Upper lobe of right lung (tissue), 1 donor: ENCODE measurements at regions not wholly inside any gene's neighbourhood (a gene's known extent, or its start where the extent isn't known, plus 50 kb on each side); places are given as distances from the start of the nearest gene placed in this dataset.
A peak's percentile ranks its signal among the peaks of the same experiment; 100 is the strongest.

Experiments used
- ATAC-seq: fragments of 200-7000 bp; cut with Tn5 transposase; one replicate; pipeline ENCODE4 v1.9.1; 2020; ENCODE audit warnings: mild to moderate bottlenecking, moderate library complexity
- DNase-seq: peaks from one replicate; pipeline ENCODE4 v3.0.0-alpha.2; 2020
- H3K27ac ChIP-seq: fragments of 200-600 bp; one replicate; pipeline ENCODE4 v1.8.0; 2022
- H3K27me3 ChIP-seq: fragments of 200-600 bp; one replicate; pipeline ENCODE4 v1.8.0; 2022; ENCODE audit warnings: mild to moderate bottlenecking
- H3K36me3 ChIP-seq: fragments of 200-600 bp; one replicate; pipeline ENCODE4 v1.8.0; 2022
- H3K4me1 ChIP-seq: fragments of 200-600 bp; one replicate; pipeline ENCODE4 v1.8.0; 2022
- H3K4me3 ChIP-seq: fragments of 200-600 bp; one replicate; pipeline ENCODE4 v1.8.0; 2022; ENCODE audit warnings: mild to moderate bottlenecking
- H3K9me3 ChIP-seq: fragments of 200-600 bp; one replicate; pipeline ENCODE4 v1.8.0; 2022
- CTCF ChIP-seq: fragments of 200-600 bp; IDR thresholded peaks from one replicate; pipeline ENCODE4 v1.8.0; 2022; ENCODE audit warnings: antibody characterized with exemption
- intact Hi-C: fragments of 100-400 bp; cut with DNase I; formaldehyde crosslinking; loops from one replicate; pipeline ENCODE4 v1.11.0; 2022
- donor health status: DM: no; HTN: yes; CAD: no; lungs with severe emphysema.

GRCh38 chr2:217113491-217113890 lies 253.6 kb upstream of the TNP1 start:
- Histone ChIP-seq H3K36me3 (no peaks in the 10 kb centered on the region), H3K27me3 (no peaks in the 10 kb centered on the region), H3K4me3 (no peak overlapping the region), H3K9me3 (no peaks in the 10 kb centered on the region), H3K27ac (no peak overlapping the region), H3K4me1 (no peaks in the 10 kb centered on the region)
- no peak for TF ChIP-seq CTCF
- no peak for DNase-seq
- ATAC-seq: no peak
- intact Hi-C loops: no loop called here

- no peak for TF ChIP-seq CTCF
- intact Hi-C loops: no loop called here
- DNase-seq (no peak), ATAC-seq (no peak)
- Histone ChIP-seq H3K27ac (no peak overlapping the region), H3K4me1 (no peaks in the 10 kb centered on the region), H3K27me3 (no peaks in the 10 kb centered on the region), H3K9me3 (no peaks in the 10 kb centered on the region), H3K36me3 (no peaks in the 10 kb centered on the region), H3K4me3 (no peak overlapping the region)
These were observed 250.7 kb upstream of the TNP1 start for GRCh38 chr2:217110550-217110949.

- intact Hi-C loops: no loop called here
- no peak for DNase-seq
- no peak overlapping the region for H3K4me3 ChIP-seq
- H3K4me1 ChIP-seq: no peaks in the 10 kb centered on the region
- no peaks in the 10 kb centered on the region for H3K36me3 ChIP-seq
- no peak for TF ChIP-seq CTCF
- no peak overlapping the region for H3K27ac ChIP-seq
- ATAC-seq: no peak
- H3K9me3 ChIP-seq: no peaks in the 10 kb centered on the region
- no peaks in the 10 kb centered on the region for H3K27me3 ChIP-seq
These were observed 248.7 kb upstream of the TNP1 start for GRCh38 chr2:217108575-217109027.

- no peak for TF ChIP-seq CTCF
- H3K36me3 ChIP-seq: no peaks in the 10 kb centered on the region
- no peak overlapping the region for H3K27ac ChIP-seq
- DNase-seq: no peak
- intact Hi-C loops: no loop called here
- no peaks in the 10 kb centered on the region for H3K9me3 ChIP-seq
- H3K4me3 ChIP-seq: no peak overlapping the region
- no peak for ATAC-seq
- H3K27me3 ChIP-seq: no peaks in the 10 kb centered on the region
- H3K4me1 ChIP-seq: no peaks in the 10 kb centered on the region
These were observed 248.2 kb upstream of the TNP1 start for GRCh38 chr2:217108086-217108485.

- TF ChIP-seq CTCF: no peak
These were observed 247.6 kb upstream of the TNP1 start for GRCh38 chr2:217107480-217107879.

GRCh38 chr2:217106650-217107014 lies 246.8 kb upstream of the TNP1 start:
- Histone ChIP-seq H3K4me3 (no peak overlapping the region), H3K9me3 (no peaks in the 10 kb centered on the region), H3K27me3 (no peaks in the 10 kb centered on the region), H3K36me3 (no peaks in the 10 kb centered on the region), H3K27ac (no peak overlapping the region), H3K4me1 (no peaks in the 10 kb centered on the region)
- intact Hi-C loops: no loop called here
- ATAC-seq: no peak
- no peak for DNase-seq
- peak; percentile 20 for TF ChIP-seq CTCF

More at GRCh38 chr2:217107480-217107879, 247.6 kb upstream of the TNP1 start:
- no peak overlapping the region for H3K27ac ChIP-seq
- no peak overlapping the region for H3K4me3 ChIP-seq
- H3K27me3 ChIP-seq: no peaks in the 10 kb centered on the region
- DNase-seq (no peak), ATAC-seq (no peak)
- H3K36me3 ChIP-seq: no peaks in the 10 kb centered on the region
- H3K9me3 ChIP-seq: no peaks in the 10 kb centered on the region
- intact Hi-C loops: no loop called here
- no peaks in the 10 kb centered on the region for H3K4me1 ChIP-seq
